Psoas muscle (tissue), 7 donors: ENCODE measurements at regions not wholly inside any gene's neighbourhood (a gene's known extent, or its start where the extent isn't known, plus 50 kb on each side); places are given as distances from the start of the nearest gene placed in this dataset.

ENCODE experiments used
- ATAC-seq, 4 donors: fragments of 200-7000 bp; cut with Tn5 transposase; one replicate each; pipeline ENCODE4 v1.9.1; 2020; ENCODE audit warnings: moderate library complexity in 3 of 4, mild to moderate bottlenecking in 2 of 4
- DNase-seq, 2 donors: peaks; one replicate each; pipeline ENCODE4 v3.0.0-alpha.2; 2020
- H3K27ac ChIP-seq: fragments of 200-600 bp; one replicate; pipeline ENCODE4 v1.8.0; 2022
- H3K27me3 ChIP-seq, 3 donors: fragments of 200-600 bp in 1 of 3; one replicate each; pipeline versions ENCODE4 v1.6.1 to v1.8.0; 2013 to 2022; ENCODE audit warnings: low read length in 2 of 3, mild to moderate bottlenecking in 2 of 3, moderate library complexity in 1 of 3; ENCODE audit not compliant: insufficient read depth in 3 of 3
- H3K36me3 ChIP-seq, 2 donors: fragments of 200-600 bp in 1 of 2; one replicate each; pipeline versions ENCODE4 v1.6.1 to v1.8.0; 2013 to 2022; ENCODE audit warnings: low read depth in 1 of 2, mild to moderate bottlenecking in 1 of 2, moderate library complexity in 1 of 2; ENCODE audit not compliant: insufficient read depth in 1 of 2
- H3K4me1 ChIP-seq: fragments of 200-600 bp; one replicate; pipeline ENCODE4 v1.8.0; 2022
- H3K4me3 ChIP-seq: fragments of 200-600 bp; one replicate; pipeline ENCODE4 v1.8.0; 2022; ENCODE audit warnings: mild to moderate bottlenecking
- H3K9me3 ChIP-seq: fragments of 200-600 bp; one replicate; pipeline ENCODE4 v1.8.0; 2022
- CTCF ChIP-seq: fragments of 200-600 bp; IDR thresholded peaks from one replicate; pipeline ENCODE4 v1.8.0; 2022; ENCODE audit warnings: antibody characterized with exemption
- WGBS, 3 donors: extraction: QIAGEN DNeasy Blood & Tissue Kit; methylation state at CpG; one replicate each; pipeline versions ENCODE4 v1.1.6 to v1.1.7; 2013; 5-methylcytosine and 5-hydroxymethylcytosine counted together
- intact Hi-C, 2 donors: fragments of 100-400 bp; cut with DNase I; formaldehyde crosslinking; loops; one replicate each; pipeline versions ENCODE4 v1.11.0 to v1.14.2; 2022
- donor health status: healthy with polysubstance abuse.
- donor health status: DM: no; HTN: no; CAD: no; lungs with moderate emphysema.
- donor health status: Bipolar disorder and iron deficiency.
- donor health status: healthy.
- donor health status: DM: yes; HTN: yes; CAD: no.
- donor health status: DM: no; HTN: no; CAD: no.
- donor health status: DM: yes; HTN: yes; CAD: no.

GRCh38 chr5:161094411-161094810, 242.4 kb upstream of the ATP10B start:
- intact Hi-C loops: no loop called here
- no peaks in the 10 kb centered on the region for H3K27me3 ChIP-seq
- ATAC-seq (no peak), DNase-seq (no peak)
- H3K4me3 ChIP-seq: no peak overlapping the region
- H3K4me1 ChIP-seq: no peaks in the 10 kb centered on the region
- H3K36me3 ChIP-seq: no peaks in the 10 kb centered on the region
- TF ChIP-seq CTCF: no peak
- no peak overlapping the region for H3K27ac ChIP-seq
- H3K9me3 ChIP-seq: no peaks in the 10 kb centered on the region

GRCh38 chr5:161093100-161093499, 241.1 kb upstream of the ATP10B start:
- no peak for TF ChIP-seq CTCF
- H3K27ac ChIP-seq: no peak overlapping the region
- H3K4me1 ChIP-seq: no peaks in the 10 kb centered on the region
- ATAC-seq (no peak), DNase-seq (no peak)
- 82 to 92% (median 91%) methylated on average over 2 of the region's 2 CpGs for WGBS, 3 donors
- intact Hi-C loops: no loop called here
- no peak overlapping the region for H3K4me3 ChIP-seq
- no peaks in the 10 kb centered on the region for H3K36me3 ChIP-seq
- no peaks in the 10 kb centered on the region for H3K9me3 ChIP-seq
- H3K27me3 ChIP-seq: no peaks in the 10 kb centered on the region

GRCh38 chr5:161089569-161089968, 237.6 kb upstream of the ATP10B start:
- 96 to 100% (median 99%) methylated on average over 2 of the region's 2 CpGs for WGBS, 3 donors
- no peaks in the 10 kb centered on the region for H3K4me1 ChIP-seq
- intact Hi-C loops: no loop called here
- H3K4me3 ChIP-seq: no peak overlapping the region
- H3K9me3 ChIP-seq: no peaks in the 10 kb centered on the region
- no peaks in the 10 kb centered on the region for H3K27me3 ChIP-seq
- TF ChIP-seq CTCF: no peak
- no peak overlapping the region for H3K27ac ChIP-seq
- H3K36me3 ChIP-seq: no peaks in the 10 kb centered on the region
- DNase-seq (no peak), ATAC-seq (no peak)

GRCh38 chr5:161086461-161086860, 234.4 kb upstream of the ATP10B start:
- 32 to 72% (median 50%) methylated on average over 1 of the region's 1 CpG for WGBS, 3 donors
- no peaks in the 10 kb centered on the region for H3K9me3 ChIP-seq
- H3K4me3 ChIP-seq: no peak overlapping the region
- DNase-seq (no peak), ATAC-seq (no peak)
- TF ChIP-seq CTCF: no peak
- H3K36me3 ChIP-seq: no peaks in the 10 kb centered on the region
- H3K4me1 ChIP-seq: no peaks in the 10 kb centered on the region
- no peak overlapping the region for H3K27ac ChIP-seq
- no peaks in the 10 kb centered on the region for H3K27me3 ChIP-seq
- intact Hi-C loops: no loop called here

GRCh38 chr5:161085056-161085455, 233.0 kb upstream of the ATP10B start:
- TF ChIP-seq CTCF: no peak
- H3K27ac ChIP-seq: no peak overlapping the region
- no peak overlapping the region for H3K4me3 ChIP-seq
- no peaks in the 10 kb centered on the region for H3K36me3 ChIP-seq
- WGBS, 3 donors: 13 to 25% (median 14%) methylated on average over 5 of the region's 5 CpGs
- no peak for ATAC-seq
- no peaks in the 10 kb centered on the region for H3K9me3 ChIP-seq
- intact Hi-C loops: no loop called here
- no peaks in the 10 kb centered on the region for H3K27me3 ChIP-seq
- H3K4me1 ChIP-seq: no peaks in the 10 kb centered on the region
- DNase-seq: no peak
